ENCODE measurements at regions not wholly inside any gene's neighbourhood (a gene's known extent, or its start where the extent isn't known, plus 50 kb on each side); places are given as distances from the start of the nearest gene placed in this dataset.

DNA sequence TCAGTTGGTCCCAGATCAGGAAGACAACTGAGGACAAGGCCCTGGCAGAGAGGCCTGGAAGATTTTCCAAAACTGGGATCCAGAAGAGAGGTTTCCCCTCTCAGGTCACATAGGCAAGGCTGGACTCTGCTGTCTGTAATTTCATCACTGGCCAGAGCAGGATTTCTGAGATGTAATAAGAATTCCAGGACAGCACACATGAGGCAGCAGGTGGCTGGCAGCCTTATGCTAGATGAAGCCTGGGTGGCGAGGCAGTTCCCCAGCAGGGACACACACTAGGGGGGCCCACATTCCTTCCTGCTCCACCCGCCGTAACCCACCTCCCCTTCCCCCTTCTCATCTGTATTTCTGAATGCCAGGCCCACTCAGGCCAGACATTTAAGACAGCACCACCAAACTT is 98.6 kb downstream of the HNRNPLL start:
- TF ChIP-seq, protein P1, sequence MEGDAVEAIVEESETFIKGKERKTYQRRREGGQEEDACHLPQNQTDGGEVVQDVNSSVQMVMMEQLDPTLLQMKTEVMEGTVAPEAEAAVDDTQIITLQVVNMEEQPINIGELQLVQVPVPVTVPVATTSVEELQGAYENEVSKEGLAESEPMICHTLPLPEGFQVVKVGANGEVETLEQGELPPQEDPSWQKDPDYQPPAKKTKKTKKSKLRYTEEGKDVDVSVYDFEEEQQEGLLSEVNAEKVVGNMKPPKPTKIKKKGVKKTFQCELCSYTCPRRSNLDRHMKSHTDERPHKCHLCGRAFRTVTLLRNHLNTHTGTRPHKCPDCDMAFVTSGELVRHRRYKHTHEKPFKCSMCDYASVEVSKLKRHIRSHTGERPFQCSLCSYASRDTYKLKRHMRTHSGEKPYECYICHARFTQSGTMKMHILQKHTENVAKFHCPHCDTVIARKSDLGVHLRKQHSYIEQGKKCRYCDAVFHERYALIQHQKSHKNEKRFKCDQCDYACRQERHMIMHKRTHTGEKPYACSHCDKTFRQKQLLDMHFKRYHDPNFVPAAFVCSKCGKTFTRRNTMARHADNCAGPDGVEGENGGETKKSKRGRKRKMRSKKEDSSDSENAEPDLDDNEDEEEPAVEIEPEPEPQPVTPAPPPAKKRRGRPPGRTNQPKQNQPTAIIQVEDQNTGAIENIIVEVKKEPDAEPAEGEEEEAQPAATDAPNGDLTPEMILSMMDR (IDR thresholded peaks at IDR 0.05; ENCODE audit: unreplicated experiment): no peak
- DNase-seq (ENCODE audit: low spot score, unreplicated experiment): no peak
- Mint-ChIP-seq H3K9me3 (ENCODE audit: low read depth) (peaks cover 4% of the 10 kb centered on the region), H3K27me3 (peaks cover 6% of the 10 kb centered on the region), H3K4me3 (ENCODE audit: low read depth) (no peak overlapping the region), H3K36me3 (ENCODE audit: insufficient read depth) (no peaks in the 10 kb centered on the region), H3K27ac (no peak overlapping the region), H3K4me1 (ENCODE audit: low read depth) (peaks cover 5% of the 10 kb centered on the region)

DNA sequence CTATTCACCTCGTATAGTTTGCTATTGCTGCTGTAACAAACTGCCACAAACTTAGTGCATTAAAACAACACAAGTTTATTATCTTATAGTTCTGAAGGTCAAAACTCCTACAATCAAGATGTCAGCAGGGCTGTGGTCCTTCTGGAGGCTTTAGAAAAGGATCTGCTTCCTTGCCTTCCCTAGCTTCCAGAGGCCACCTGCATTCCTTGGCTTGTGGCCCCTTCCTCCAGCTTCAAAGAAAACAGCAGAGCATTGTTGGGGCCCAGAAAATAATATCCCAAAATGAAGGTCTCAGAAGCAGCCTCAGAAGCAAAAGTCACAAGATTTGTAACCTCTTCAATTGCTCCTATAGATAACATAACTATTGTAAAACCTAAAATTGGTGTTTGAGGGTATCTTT is 100.6 kb downstream of the HNRNPLL start:
- Mint-ChIP-seq H3K36me3 (ENCODE audit: insufficient read depth) (no peaks in the 10 kb centered on the region), H3K27ac (no peak overlapping the region), H3K27me3 (peaks cover 3% of the 10 kb centered on the region), H3K4me3 (ENCODE audit: low read depth) (no peak overlapping the region), H3K9me3 (ENCODE audit: low read depth) (peaks cover 4% of the 10 kb centered on the region), H3K4me1 (ENCODE audit: low read depth) (peaks cover 8% of the 10 kb centered on the region)
- TF ChIP-seq, protein P1 (IDR thresholded peaks at IDR 0.05; ENCODE audit: unreplicated experiment): no peak
- no peak for DNase-seq (ENCODE audit: low spot score, unreplicated experiment)

DNA sequence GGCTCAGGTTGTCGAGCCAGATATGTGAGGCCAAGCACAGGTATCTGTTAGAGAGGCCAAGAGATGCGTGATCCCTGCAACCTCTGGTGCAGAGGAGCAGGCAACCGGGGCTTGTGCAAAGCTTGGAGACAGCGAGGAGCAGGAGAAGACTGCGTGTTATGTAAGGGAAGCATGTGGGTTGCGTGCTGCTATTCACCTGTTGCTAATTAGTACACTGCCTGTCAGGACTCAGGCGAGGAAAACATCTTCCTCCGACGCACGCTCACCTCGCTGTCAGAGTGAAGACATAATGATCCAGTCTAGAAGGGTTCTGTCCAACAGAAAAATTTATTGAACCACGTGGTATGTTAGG is 102.5 kb downstream of the HNRNPLL start:
- no peak for DNase-seq (ENCODE audit: low spot score, unreplicated experiment)
- TF ChIP-seq, protein P1 (IDR thresholded peaks at IDR 0.05; ENCODE audit: unreplicated experiment): no peak
- Mint-ChIP-seq H3K27me3 (peaks cover 3% of the 10 kb centered on the region), H3K4me1 (ENCODE audit: low read depth) (peaks cover 8% of the 10 kb centered on the region), H3K4me3 (ENCODE audit: low read depth) (no peak overlapping the region), H3K27ac (no peak overlapping the region), H3K36me3 (ENCODE audit: insufficient read depth) (no peaks in the 10 kb centered on the region), H3K9me3 (ENCODE audit: low read depth) (peaks cover 4% of the 10 kb centered on the region)

- Mint-ChIP-seq H3K4me1 (ENCODE audit: low read depth) (peaks cover 8% of the 10 kb centered on the region), H3K27me3 (peaks cover 3% of the 10 kb centered on the region), H3K9me3 (ENCODE audit: low read depth) (peaks cover 4% of the 10 kb centered on the region), H3K36me3 (ENCODE audit: insufficient read depth) (no peaks in the 10 kb centered on the region), H3K4me3 (ENCODE audit: low read depth) (no peak overlapping the region), H3K27ac (no peak overlapping the region)
- TF ChIP-seq, protein P1 (IDR thresholded peaks at IDR 0.05; ENCODE audit: unreplicated experiment): no peak
- DNase-seq (ENCODE audit: low spot score, unreplicated experiment): no peak
Observed at GRCh38 chr2:38499548-38500282, 103.0 kb downstream of the HNRNPLL start.

GRCh38 chr2:38498045-38498481 is 104.7 kb downstream of the HNRNPLL start:
- H3K9me3 Mint-ChIP-seq (ENCODE audit: low read depth): peaks cover 4% of the 10 kb centered on the region
- H3K4me1 Mint-ChIP-seq (ENCODE audit: low read depth): peaks cover 8% of the 10 kb centered on the region
- H3K36me3 Mint-ChIP-seq (ENCODE audit: insufficient read depth): no peaks in the 10 kb centered on the region
- DNase-seq (ENCODE audit: low spot score, unreplicated experiment): no peak
- no peak overlapping the region for H3K27ac Mint-ChIP-seq
- no peak overlapping the region for H3K4me3 Mint-ChIP-seq (ENCODE audit: low read depth)
- TF ChIP-seq, protein P1 (IDR thresholded peaks at IDR 0.05; ENCODE audit: unreplicated experiment): no peak
- H3K27me3 Mint-ChIP-seq: peaks cover 5% of the 10 kb centered on the region

Data from progenitor cell of endocrine pancreas (in vitro differentiated cells).